C4-2B (cell line): ENCODE measurements at regions not wholly inside any gene's neighbourhood (a gene's known extent, or its start where the extent isn't known, plus 50 kb on each side); places are given as distances from the start of the nearest gene placed in this dataset.

Experiments
- ZFX ChIP-seq: fragments of 450-650 bp; IDR thresholded peaks from 2 replicates; pipeline ENCODE4 v1.6.1; 2017
- TF ChIP-seq, protein P1 (sequence below): fragments of 450-650 bp; conservative IDR thresholded peaks from 2 replicates; pipeline ENCODE4 v1.5.1; 2017; ENCODE audit warnings: mild to moderate bottlenecking

GRCh38 chr19:28691683-28692082 is 521.3 kb downstream of the UQCRFS1 start:
- TF ChIP-seq, protein P1, sequence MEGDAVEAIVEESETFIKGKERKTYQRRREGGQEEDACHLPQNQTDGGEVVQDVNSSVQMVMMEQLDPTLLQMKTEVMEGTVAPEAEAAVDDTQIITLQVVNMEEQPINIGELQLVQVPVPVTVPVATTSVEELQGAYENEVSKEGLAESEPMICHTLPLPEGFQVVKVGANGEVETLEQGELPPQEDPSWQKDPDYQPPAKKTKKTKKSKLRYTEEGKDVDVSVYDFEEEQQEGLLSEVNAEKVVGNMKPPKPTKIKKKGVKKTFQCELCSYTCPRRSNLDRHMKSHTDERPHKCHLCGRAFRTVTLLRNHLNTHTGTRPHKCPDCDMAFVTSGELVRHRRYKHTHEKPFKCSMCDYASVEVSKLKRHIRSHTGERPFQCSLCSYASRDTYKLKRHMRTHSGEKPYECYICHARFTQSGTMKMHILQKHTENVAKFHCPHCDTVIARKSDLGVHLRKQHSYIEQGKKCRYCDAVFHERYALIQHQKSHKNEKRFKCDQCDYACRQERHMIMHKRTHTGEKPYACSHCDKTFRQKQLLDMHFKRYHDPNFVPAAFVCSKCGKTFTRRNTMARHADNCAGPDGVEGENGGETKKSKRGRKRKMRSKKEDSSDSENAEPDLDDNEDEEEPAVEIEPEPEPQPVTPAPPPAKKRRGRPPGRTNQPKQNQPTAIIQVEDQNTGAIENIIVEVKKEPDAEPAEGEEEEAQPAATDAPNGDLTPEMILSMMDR = no peak
- no peak for TF ChIP-seq ZFX
